DND-41 (cell line): ENCODE measurements at regions not wholly inside any gene's neighbourhood (a gene's known extent, or its start where the extent isn't known, plus 50 kb on each side); places are given as distances from the start of the nearest gene placed in this dataset.

Source experiments
- EZH2 ChIP-seq: IDR thresholded peaks from 3 replicates; pipeline ENCODE4 v1.6.1; 2012; ENCODE audit warnings: borderline replicate concordance, low read depth, mild to moderate bottlenecking, moderate library complexity, low read length, inconsistent platforms; ENCODE audit not compliant: severe bottlenecking
- TF ChIP-seq, protein P1 (sequence below): IDR thresholded peaks from 2 replicates; pipeline ENCODE4 v1.5.1; 2012; ENCODE audit warnings: borderline replicate concordance, low read length, moderate library complexity, mild to moderate bottlenecking; ENCODE audit not compliant: poor library complexity, severe bottlenecking; ENCODE audit errors: extremely low read depth

DNA sequence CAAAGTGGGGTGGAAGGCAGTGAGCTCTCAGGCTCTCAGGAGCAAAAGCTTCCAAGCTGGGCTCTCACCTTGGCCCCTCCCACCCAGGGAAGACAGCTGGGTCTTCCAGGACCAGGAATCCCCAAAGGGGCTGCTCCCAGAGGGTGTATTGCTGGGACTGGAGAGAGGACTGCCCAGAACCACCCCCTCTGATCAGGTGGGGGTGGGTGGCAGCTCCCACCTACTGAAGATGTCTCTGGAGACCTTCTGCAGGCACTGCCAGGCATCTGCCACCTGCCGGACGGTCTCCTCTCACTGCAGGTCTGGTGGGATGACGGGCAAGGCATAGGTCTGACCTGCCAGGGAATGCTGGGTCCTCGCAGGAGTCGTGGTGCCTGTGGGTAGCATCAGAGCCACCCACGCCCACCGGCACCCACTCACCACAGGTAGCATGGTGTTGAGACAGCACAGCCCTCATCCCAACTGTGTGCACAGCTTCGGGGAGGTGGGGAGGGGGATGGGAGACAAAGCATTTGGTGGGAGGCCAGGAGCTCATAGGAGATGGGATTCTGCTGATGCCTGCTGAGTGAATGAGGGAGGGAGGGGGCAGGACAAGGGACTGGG lies 103.2 kb downstream of the SINHCAF start:
- TF ChIP-seq, protein P1, sequence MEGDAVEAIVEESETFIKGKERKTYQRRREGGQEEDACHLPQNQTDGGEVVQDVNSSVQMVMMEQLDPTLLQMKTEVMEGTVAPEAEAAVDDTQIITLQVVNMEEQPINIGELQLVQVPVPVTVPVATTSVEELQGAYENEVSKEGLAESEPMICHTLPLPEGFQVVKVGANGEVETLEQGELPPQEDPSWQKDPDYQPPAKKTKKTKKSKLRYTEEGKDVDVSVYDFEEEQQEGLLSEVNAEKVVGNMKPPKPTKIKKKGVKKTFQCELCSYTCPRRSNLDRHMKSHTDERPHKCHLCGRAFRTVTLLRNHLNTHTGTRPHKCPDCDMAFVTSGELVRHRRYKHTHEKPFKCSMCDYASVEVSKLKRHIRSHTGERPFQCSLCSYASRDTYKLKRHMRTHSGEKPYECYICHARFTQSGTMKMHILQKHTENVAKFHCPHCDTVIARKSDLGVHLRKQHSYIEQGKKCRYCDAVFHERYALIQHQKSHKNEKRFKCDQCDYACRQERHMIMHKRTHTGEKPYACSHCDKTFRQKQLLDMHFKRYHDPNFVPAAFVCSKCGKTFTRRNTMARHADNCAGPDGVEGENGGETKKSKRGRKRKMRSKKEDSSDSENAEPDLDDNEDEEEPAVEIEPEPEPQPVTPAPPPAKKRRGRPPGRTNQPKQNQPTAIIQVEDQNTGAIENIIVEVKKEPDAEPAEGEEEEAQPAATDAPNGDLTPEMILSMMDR: no peak
- TF ChIP-seq EZH2: no peak
